ENCODE measurements at regions not wholly inside any gene's neighbourhood (a gene's known extent, or its start where the extent isn't known, plus 50 kb on each side); places are given as distances from the start of the nearest gene placed in this dataset.
"Not testable (repeated sequence)": the region's sequence is repeated elsewhere in the genome, so short reads cannot be mapped to it uniquely, and the experiment has no call there.

- not testable (repeated sequence) for DNase-seq
Observed at GRCh38 chr16:79881107-79881506, 280.6 kb upstream of the MAF start.

- DNase-seq: no peak
Observed at GRCh38 chr16:79876332-79876730, 275.8 kb upstream of the MAF start.

- no peak for DNase-seq
Observed at GRCh38 chr16:79874391-79874790, 273.9 kb upstream of the MAF start.

GRCh38 chr16:79873825-79874224 is 273.3 kb upstream of the MAF start:
- DNase-seq: no peak

- DNase-seq: no peak
Observed at GRCh38 chr16:79871906-79872305, 271.4 kb upstream of the MAF start.

- no peak for DNase-seq
Observed at GRCh38 chr16:79870016-79870886, 269.7 kb upstream of the MAF start.

- no peak for DNase-seq
Observed at GRCh38 chr16:79869304-79870015, 268.9 kb upstream of the MAF start.

- no peak for DNase-seq
Observed at GRCh38 chr16:79868841-79869240, 268.3 kb upstream of the MAF start.

GRCh38 chr16:79867425-79867997 is 267.0 kb upstream of the MAF start:
- DNase-seq: no peak

GRCh38 chr16:79865918-79866317 is 265.4 kb upstream of the MAF start:
- DNase-seq: no peak

- no peak for DNase-seq
Observed at GRCh38 chr16:79864781-79865391, 264.3 kb upstream of the MAF start.

GRCh38 chr16:79864032-79864780 is 263.7 kb upstream of the MAF start:
- DNase-seq: no peak

- no peak for DNase-seq
Observed at GRCh38 chr16:79863128-79864031, 262.8 kb upstream of the MAF start.

- no peak for DNase-seq
Observed at GRCh38 chr16:79862601-79863000, 262.1 kb upstream of the MAF start.

- no peak for DNase-seq
Observed at GRCh38 chr16:79856581-79856980, 256.0 kb upstream of the MAF start.

GRCh38 chr16:79850348-79850747 is 249.8 kb upstream of the MAF start:
- DNase-seq: no peak

GRCh38 chr16:79849119-79849518 is 248.6 kb upstream of the MAF start:
- DNase-seq: no peak

GRCh38 chr16:79848719-79849118 is 248.2 kb upstream of the MAF start:
- no peak for DNase-seq

- DNase-seq: no peak
Observed at GRCh38 chr16:79847569-79847968, 247.0 kb upstream of the MAF start.

- no peak for DNase-seq
Observed at GRCh38 chr16:79847101-79847500, 246.6 kb upstream of the MAF start.

GRCh38 chr16:79845734-79846135 is 245.2 kb upstream of the MAF start:
- no peak for DNase-seq
